ENCODE measurements at regions not wholly inside any gene's neighbourhood (a gene's known extent, or its start where the extent isn't known, plus 50 kb on each side); places are given as distances from the start of the nearest gene placed in this dataset.

- in situ Hi-C loops (cut with HindIII; ENCODE audit: low sequenced_read_pairs) = no loop called here
Measured at GRCh38 chr3:189103208-189103607, 68.6 kb upstream of the TPRG1 start.

GRCh38 chr3:189108067-189108466 is 63.7 kb upstream of the TPRG1 start:
- in situ Hi-C loops (cut with HindIII; ENCODE audit: low sequenced_read_pairs) = no loop called here

- in situ Hi-C loops (cut with HindIII; ENCODE audit: low sequenced_read_pairs) = no loop called here
Measured at GRCh38 chr3:189108735-189109134, 63.0 kb upstream of the TPRG1 start.

- in situ Hi-C loops (cut with HindIII; ENCODE audit: low sequenced_read_pairs) = no loop called here
Measured at GRCh38 chr3:189109145-189109544, 62.6 kb upstream of the TPRG1 start.

- in situ Hi-C loops (cut with HindIII; ENCODE audit: low sequenced_read_pairs) = no loop called here
Measured at GRCh38 chr3:189117087-189117486, 54.7 kb upstream of the TPRG1 start.

GRCh38 chr3:189118896-189119295 is 52.9 kb upstream of the TPRG1 start:
- in situ Hi-C loops (cut with HindIII; ENCODE audit: low sequenced_read_pairs) = no loop called here

GRCh38 chr3:189119950-189120349 is 51.8 kb upstream of the TPRG1 start:
- in situ Hi-C loops (cut with HindIII; ENCODE audit: low sequenced_read_pairs) = no loop called here

- in situ Hi-C loops (cut with HindIII; ENCODE audit: low sequenced_read_pairs) = no loop called here
Measured at GRCh38 chr3:189121092-189121491, 50.7 kb upstream of the TPRG1 start.
